ENCODE measurements at regions not wholly inside any gene's neighbourhood (a gene's known extent, or its start where the extent isn't known, plus 50 kb on each side); places are given as distances from the start of the nearest gene placed in this dataset.

- DNase-seq: no peak
Measured at GRCh38 chr10:78899996-78900714, 168.6 kb upstream of the ZMIZ1 start.

- DNase-seq: no peak
Measured at GRCh38 chr10:78900715-78901430, 167.9 kb upstream of the ZMIZ1 start.

GRCh38 chr10:78901694-78902093, 167.1 kb upstream of the ZMIZ1 start:
- no peak for DNase-seq

- DNase-seq: no peak
Measured at GRCh38 chr10:78902815-78903214, 166.0 kb upstream of the ZMIZ1 start.

- no peak for DNase-seq
Measured at GRCh38 chr10:78903341-78903940, 165.3 kb upstream of the ZMIZ1 start.

- DNase-seq: no peak
Measured at GRCh38 chr10:78904196-78904595, 164.6 kb upstream of the ZMIZ1 start.

- DNase-seq: no peak
Measured at GRCh38 chr10:78905015-78905956, 163.5 kb upstream of the ZMIZ1 start.

GRCh38 chr10:78905957-78906308, 162.8 kb upstream of the ZMIZ1 start:
- no peak for DNase-seq

- no peak for DNase-seq
Measured at GRCh38 chr10:78906734-78907390, 161.9 kb upstream of the ZMIZ1 start.

GRCh38 chr10:78907551-78908211, 161.1 kb upstream of the ZMIZ1 start:
- DNase-seq: no peak

- DNase-seq: no peak
Measured at GRCh38 chr10:78909221-78909620, 159.5 kb upstream of the ZMIZ1 start.

GRCh38 chr10:78910021-78910420, 158.7 kb upstream of the ZMIZ1 start:
- DNase-seq: no peak

- no peak for DNase-seq
Measured at GRCh38 chr10:78910476-78910875, 158.3 kb upstream of the ZMIZ1 start.

- no peak for DNase-seq
Measured at GRCh38 chr10:78910886-78911285, 157.9 kb upstream of the ZMIZ1 start.

GRCh38 chr10:78911533-78912340, 157.0 kb upstream of the ZMIZ1 start:
- DNase-seq: no peak

GRCh38 chr10:78912361-78913218, 156.2 kb upstream of the ZMIZ1 start:
- DNase-seq: no peak

- DNase-seq: no peak
Measured at GRCh38 chr10:78913219-78914059, 155.3 kb upstream of the ZMIZ1 start.

- no peak for DNase-seq
Measured at GRCh38 chr10:78914060-78914378, 154.7 kb upstream of the ZMIZ1 start.
